Neuronal stem cell (in vitro differentiated cells): ENCODE measurements at regions not wholly inside any gene's neighbourhood (a gene's known extent, or its start where the extent isn't known, plus 50 kb on each side); places are given as distances from the start of the nearest gene placed in this dataset.
"Not testable (repeated sequence)": the region's sequence is repeated elsewhere in the genome, so short reads cannot be mapped to it uniquely, and the experiment has no call there.

Source experiments
- DNase-seq: peaks from one replicate; pipeline ENCODE4 v3.0.0-alpha.2; 2013; ENCODE audit warnings: low spot score
- H2AFZ ChIP-seq: one replicate; pipeline ENCODE4 v1.6.1; 2013; ENCODE audit warnings: mild to moderate bottlenecking, low read length, inconsistent platforms
- H2AK5ac ChIP-seq: 2 replicates; pipeline ENCODE4 v1.6.1; 2013; ENCODE audit warnings: low read depth, mild to moderate bottlenecking, inconsistent platforms, low read length, moderate library complexity, mixed read lengths
- H2BK120ac ChIP-seq: 2 replicates; pipeline ENCODE4 v1.6.1; 2013; ENCODE audit warnings: low read depth, mild to moderate bottlenecking, inconsistent platforms, low read length, moderate library complexity, mixed read lengths
- H2BK12ac ChIP-seq: one replicate; pipeline ENCODE4 v1.6.1; 2013; ENCODE audit warnings: low read length, inconsistent platforms
- H2BK15ac ChIP-seq: 2 replicates; pipeline ENCODE4 v1.6.1; 2013; ENCODE audit warnings: mild to moderate bottlenecking, low read length, inconsistent platforms, mixed read lengths
- H2BK5ac ChIP-seq: one replicate; pipeline ENCODE4 v1.6.1; 2013; ENCODE audit warnings: inconsistent platforms, mild to moderate bottlenecking, low read length, moderate library complexity
- H3K14ac ChIP-seq: one replicate; pipeline ENCODE4 v1.6.1; 2013; ENCODE audit warnings: low read length, inconsistent platforms
- H3K18ac ChIP-seq: 2 replicates; pipeline ENCODE4 v1.6.1; 2013; ENCODE audit warnings: low read length, inconsistent platforms
- H3K23ac ChIP-seq: 2 replicates; pipeline ENCODE4 v1.6.1; 2013; ENCODE audit warnings: low read depth, mild to moderate bottlenecking, mixed read lengths, low read length, inconsistent platforms; ENCODE audit not compliant: poor library complexity
- H3K27ac ChIP-seq: replicated peaks from 3 replicates; pipeline ENCODE4 v1.5.1; 2013; ENCODE audit warnings: low read length, inconsistent platforms
- H3K27me3 ChIP-seq, 3 experiments: 2 replicates each; pipeline ENCODE4 v1.6.1; 2013; ENCODE audit warnings: low read length in 3 of 3, mild to moderate bottlenecking in 2 of 3, inconsistent platforms in 1 of 3, low read depth in 1 of 3, mixed read lengths in 1 of 3, moderate library complexity in 1 of 3; ENCODE audit not compliant: control insufficient read depth in 3 of 3, insufficient read depth in 3 of 3
- H3K36me3 ChIP-seq, 2 donors: replicated peaks in 1 of 2; 2 replicates each; pipeline ENCODE4 v1.6.1; 2013; ENCODE audit warnings: low read length in 2 of 2; ENCODE audit not compliant: control insufficient read depth in 2 of 2, insufficient read depth in 2 of 2
- H3K4ac ChIP-seq: 2 replicates; pipeline ENCODE4 v1.6.1; 2013; ENCODE audit warnings: inconsistent platforms, mild to moderate bottlenecking, low read length, moderate library complexity
- H3K4me1 ChIP-seq, 2 donors: 1 replicate in 1 of 2; 2 replicates in 1 of 2; pipeline ENCODE4 v1.6.1; 2013; ENCODE audit warnings: low read length in 2 of 2, low read depth in 1 of 2; ENCODE audit not compliant: control insufficient read depth in 2 of 2, insufficient read depth in 1 of 2
- H3K4me2 ChIP-seq: one replicate; pipeline ENCODE4 v1.6.1; 2013; ENCODE audit warnings: mild to moderate bottlenecking, low read length, inconsistent platforms; ENCODE audit not compliant: insufficient read depth, poor library complexity, severe bottlenecking
- H3K4me3 ChIP-seq, 2 donors: 2 replicates each; pipeline ENCODE4 v1.5.1; 2013; ENCODE audit warnings: low read length in 2 of 2, mild to moderate bottlenecking in 2 of 2, inconsistent platforms in 1 of 2, moderate library complexity in 1 of 2
- H3K79me1 ChIP-seq: one replicate; pipeline ENCODE4 v1.6.1; 2013; ENCODE audit warnings: low read depth, mild to moderate bottlenecking, inconsistent platforms, low read length, moderate library complexity
- H3K9ac ChIP-seq: one replicate; pipeline ENCODE4 v1.6.1; 2013; ENCODE audit warnings: mild to moderate bottlenecking, low read depth, low read length, inconsistent platforms; ENCODE audit not compliant: poor library complexity
- H3K9me3 ChIP-seq, 2 donors: replicated peaks in 1 of 2; 2 replicates each; pipeline versions ENCODE3 to v1.6.1; 2013; ENCODE audit warnings: low read length in 2 of 2, mild to moderate bottlenecking in 2 of 2, inconsistent platforms in 1 of 2, low read depth in 1 of 2, mixed read lengths in 1 of 2, moderate library complexity in 1 of 2; ENCODE audit not compliant: control insufficient read depth in 2 of 2, insufficient read depth in 1 of 2
- H4K8ac ChIP-seq: one replicate; pipeline ENCODE4 v1.6.1; 2013; ENCODE audit warnings: low read depth, mild to moderate bottlenecking, inconsistent platforms, low read length, moderate library complexity
- H4K91ac ChIP-seq: one replicate; pipeline ENCODE4 v1.6.1; 2013; ENCODE audit warnings: low read length, low read depth, mild to moderate bottlenecking, inconsistent platforms; ENCODE audit not compliant: poor library complexity
- WGBS, 2 donors: extraction: QIAGEN DNeasy Blood & Tissue Kit; methylation state at CpG; one replicate each; pipeline ENCODE4 v1.1.7; 2013; ENCODE audit warnings: missing lambda C conversion rate in 2 of 2, mixed read lengths in 1 of 2; ENCODE audit not compliant: insufficient read length in 2 of 2, insufficient replicate concordance in 1 of 2; ENCODE audit errors: extremely low coverage in 2 of 2; 5-methylcytosine and 5-hydroxymethylcytosine counted together

DNA sequence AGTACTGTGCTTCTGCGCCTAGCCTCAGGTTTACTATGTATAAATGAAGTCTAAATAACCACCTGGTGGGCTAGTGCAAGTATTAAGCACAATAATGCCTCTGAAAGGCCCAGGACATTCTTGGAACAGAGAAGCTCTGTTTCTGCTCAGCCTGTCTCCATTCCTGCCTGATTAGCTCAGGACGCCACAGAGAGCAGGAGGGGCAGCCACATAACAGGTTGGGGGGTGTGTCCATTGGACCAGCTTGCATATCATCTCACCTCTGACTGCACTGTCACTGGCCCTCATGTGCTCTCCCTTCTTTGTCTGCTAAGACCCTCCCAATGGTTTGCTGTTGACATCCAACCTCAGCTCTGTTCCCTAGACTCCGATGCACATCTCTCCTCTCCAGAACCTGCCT lies 52.8 kb upstream of the IKZF1 start:
- no peak for DNase-seq
- H3K4me3 ChIP-seq: no peak overlapping the region
- H2BK15ac ChIP-seq: no peak overlapping the region
- no peak overlapping the region for H2BK120ac ChIP-seq
- H3K27me3 ChIP-seq: no peaks in the 10 kb centered on the region
- H2AFZ ChIP-seq: no peak overlapping the region
- no peak overlapping the region for H2BK5ac ChIP-seq
- H3K9me3 ChIP-seq: peaks cover 0 to 3% of the 10 kb centered on the region in 2 donors
- H3K4me1 ChIP-seq: peaks cover 0 to 2% of the 10 kb centered on the region in 2 donors
- no peak overlapping the region for H3K23ac ChIP-seq
- H4K91ac ChIP-seq: no peak overlapping the region
- no peak overlapping the region for H3K4ac ChIP-seq
- no peak overlapping the region for H3K9ac ChIP-seq
- WGBS, 2 donors: no CpG with 5 or more reads among the region's 3 CpGs
- H3K36me3 ChIP-seq: no peaks in the 10 kb centered on the region
- no peak overlapping the region for H3K4me2 ChIP-seq
- no peak overlapping the region for H3K18ac ChIP-seq
- no peak overlapping the region for H4K8ac ChIP-seq
- no peak overlapping the region for H3K27ac ChIP-seq
- no peak overlapping the region for H2BK12ac ChIP-seq
- H3K14ac ChIP-seq: no peak overlapping the region
- H2AK5ac ChIP-seq: no peak overlapping the region
- H3K79me1 ChIP-seq: no peaks in the 10 kb centered on the region

DNA sequence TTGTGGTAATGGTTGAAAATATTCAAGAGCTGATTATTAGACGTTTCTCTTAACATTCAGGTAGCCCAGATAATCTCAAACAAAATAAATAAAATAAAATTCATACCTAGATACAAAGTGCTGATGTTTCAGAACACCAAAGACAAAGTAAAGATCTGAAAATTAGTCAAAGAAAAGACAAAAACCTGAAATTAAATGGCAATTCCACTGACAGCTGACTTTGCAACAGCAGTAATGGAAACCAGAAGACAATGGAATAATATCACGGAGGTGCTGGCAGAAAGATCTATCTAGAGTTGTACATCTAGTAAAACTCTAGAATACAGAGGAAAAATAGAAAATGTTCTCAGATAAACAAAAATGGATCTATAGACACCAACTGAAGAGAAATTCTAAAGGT lies 58.0 kb upstream of the IKZF1 start:
- Histone ChIP-seq H3K4me1 (no peaks in the 10 kb centered on the region), H3K14ac (no peak overlapping the region), H3K36me3 (no peaks in the 10 kb centered on the region), H3K4me3 (no peak overlapping the region), H3K4me2 (no peak overlapping the region), H3K27me3 (no peaks in the 10 kb centered on the region), H2AK5ac (no peak overlapping the region), H3K79me1 (no peaks in the 10 kb centered on the region), H4K91ac (no peak overlapping the region), H3K27ac (no peak overlapping the region), H3K18ac (no peak overlapping the region), H4K8ac (no peak overlapping the region), H3K9me3 (peaks cover 0 to 7% of the 10 kb centered on the region in 2 donors), H2BK5ac (no peak overlapping the region), H2AFZ (no peak overlapping the region), H2BK15ac (no peak overlapping the region), H3K4ac (no peak overlapping the region), H3K23ac (no peak overlapping the region), H2BK12ac (no peak overlapping the region), H3K9ac (no peak overlapping the region), H2BK120ac (no peak overlapping the region)
- no CpG with 5 or more reads among the region's 2 CpGs for WGBS, 2 donors
- no peak for DNase-seq

DNA sequence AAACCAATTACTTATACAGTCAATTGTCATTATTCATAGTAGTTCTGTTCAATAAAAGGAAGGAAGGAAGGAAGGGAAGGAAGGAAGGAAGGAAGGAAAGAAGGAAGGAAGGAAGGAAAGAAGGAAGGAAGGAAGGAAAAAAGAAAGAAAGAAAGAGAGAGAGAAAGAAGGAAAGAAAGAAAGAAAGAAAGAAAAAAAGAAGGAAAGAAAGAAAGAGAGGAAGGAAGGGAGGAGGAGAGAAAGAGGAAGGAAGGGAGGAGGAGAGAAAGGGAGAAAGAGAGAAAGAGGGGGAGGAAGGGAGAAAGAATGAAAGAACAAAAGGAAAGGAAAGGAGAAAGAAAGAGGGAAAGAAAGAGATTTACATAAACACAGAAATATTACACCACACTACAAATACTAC lies 62.4 kb upstream of the IKZF1 start:
- not testable (repeated sequence) for H3K79me1 ChIP-seq, H3K14ac ChIP-seq, H2AFZ ChIP-seq, H3K27ac ChIP-seq, H3K9ac ChIP-seq, H3K4me2 ChIP-seq, H2BK5ac ChIP-seq, H3K27me3 ChIP-seq, H3K4me3 ChIP-seq, H3K4me1 ChIP-seq, H3K4ac ChIP-seq, H2AK5ac ChIP-seq, H3K36me3 ChIP-seq, H4K91ac ChIP-seq, H3K18ac ChIP-seq, H4K8ac ChIP-seq, H2BK120ac ChIP-seq, H3K23ac ChIP-seq, H3K9me3 ChIP-seq, DNase-seq, H2BK15ac ChIP-seq, H2BK12ac ChIP-seq

DNA sequence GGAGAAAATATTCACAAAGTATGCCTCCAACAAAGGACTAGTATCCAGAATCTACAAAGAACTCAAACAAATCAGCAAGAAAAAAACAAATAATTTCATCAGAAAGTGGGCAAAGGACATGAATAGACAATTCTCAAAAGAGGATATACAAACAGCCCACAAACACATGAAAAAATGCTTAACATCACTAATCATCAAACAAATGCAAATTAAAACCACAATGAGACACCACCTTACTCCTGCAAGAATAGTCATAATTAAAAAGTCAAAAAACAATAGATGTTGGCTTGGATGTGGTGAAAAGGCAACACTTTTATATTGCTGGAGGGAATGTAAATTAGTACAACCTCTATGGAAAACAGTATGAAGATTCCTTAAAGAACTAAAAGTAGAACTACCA lies 63.8 kb upstream of the IKZF1 start:
- not testable (repeated sequence) for H3K4me2 ChIP-seq, H2BK120ac ChIP-seq, H3K27me3 ChIP-seq, H3K79me1 ChIP-seq, H3K4me3 ChIP-seq, H3K27ac ChIP-seq, H3K36me3 ChIP-seq, H4K91ac ChIP-seq, H3K9me3 ChIP-seq, H3K4ac ChIP-seq, H3K9ac ChIP-seq, H2BK12ac ChIP-seq, H3K4me1 ChIP-seq, H4K8ac ChIP-seq, H3K23ac ChIP-seq, H3K14ac ChIP-seq, H2BK15ac ChIP-seq, H2BK5ac ChIP-seq, H2AFZ ChIP-seq, H3K18ac ChIP-seq, H2AK5ac ChIP-seq, DNase-seq
